NCI-H187 treated with DMSO at 0.1 percent for 48 hours (cell line): ENCODE measurements at regions not wholly inside any gene's neighbourhood (a gene's known extent, or its start where the extent isn't known, plus 50 kb on each side); places are given as distances from the start of the nearest gene placed in this dataset.

ENCODE experiments used
- DNase-seq: peaks from one replicate; lab custom pipeline; 2025; lab: John Stamatoyannopoulos, UW

DNA sequence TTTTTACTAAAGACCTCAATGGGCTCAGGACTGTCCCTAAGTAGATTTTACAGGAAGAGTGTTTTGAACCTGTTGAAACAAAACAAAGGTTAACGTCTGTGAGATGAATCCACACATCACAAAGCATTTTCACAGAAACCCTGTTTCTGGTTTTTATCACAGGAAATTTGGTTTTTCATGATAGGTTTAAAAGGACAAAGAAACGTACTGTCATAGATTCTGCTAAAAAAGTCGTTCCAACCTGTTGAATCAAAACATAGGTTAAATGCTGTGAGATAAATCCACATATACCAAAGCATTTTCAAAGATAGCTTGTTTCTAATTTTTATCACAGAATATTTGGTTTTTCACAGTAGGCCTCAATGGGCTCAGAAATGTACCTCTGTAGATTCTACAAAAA, 1531.0 kb downstream of the UQCRFS1 start:
- no peak for DNase-seq

DNA sequence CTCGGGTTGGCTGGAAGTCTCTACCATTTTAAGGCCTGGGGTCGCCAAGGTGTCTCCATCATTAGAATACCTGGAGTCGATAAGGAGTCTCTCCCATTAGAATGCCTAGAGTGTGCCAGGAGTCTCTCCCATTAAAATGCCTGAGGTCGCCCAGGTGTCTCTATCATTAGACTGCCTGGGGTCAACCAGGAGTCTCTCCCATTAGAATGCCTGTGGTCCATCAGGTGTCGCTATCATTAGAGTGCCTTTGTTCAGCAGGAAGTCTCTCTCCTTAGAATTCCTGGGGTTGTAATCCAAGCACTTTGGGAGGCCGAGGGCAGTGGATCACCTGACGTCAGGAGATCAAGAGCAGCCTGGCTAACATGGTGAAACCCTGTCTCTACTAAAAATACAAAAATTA, 1533.0 kb downstream of the UQCRFS1 start:
- no peak for DNase-seq

DNA sequence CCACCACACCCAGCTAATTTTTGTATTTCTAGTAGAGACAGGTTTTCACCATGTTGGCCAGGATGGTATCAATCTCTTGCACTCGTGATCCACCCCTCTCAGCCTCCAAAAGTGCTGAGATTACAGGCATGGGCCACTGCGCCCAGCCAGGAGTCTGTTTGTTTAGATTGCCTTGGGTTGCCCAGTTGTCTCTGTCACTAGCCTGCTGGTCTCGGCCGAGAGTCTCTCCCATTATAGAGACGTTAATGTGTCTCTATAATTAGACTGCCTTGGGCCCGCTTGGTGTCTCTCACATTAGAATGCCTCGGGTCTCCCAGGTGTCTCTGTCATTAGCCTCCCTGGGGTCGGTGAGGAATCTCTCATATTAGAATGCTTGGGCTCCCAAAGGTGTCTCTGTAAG, 1533.6 kb downstream of the UQCRFS1 start:
- DNase-seq = no peak

DNA sequence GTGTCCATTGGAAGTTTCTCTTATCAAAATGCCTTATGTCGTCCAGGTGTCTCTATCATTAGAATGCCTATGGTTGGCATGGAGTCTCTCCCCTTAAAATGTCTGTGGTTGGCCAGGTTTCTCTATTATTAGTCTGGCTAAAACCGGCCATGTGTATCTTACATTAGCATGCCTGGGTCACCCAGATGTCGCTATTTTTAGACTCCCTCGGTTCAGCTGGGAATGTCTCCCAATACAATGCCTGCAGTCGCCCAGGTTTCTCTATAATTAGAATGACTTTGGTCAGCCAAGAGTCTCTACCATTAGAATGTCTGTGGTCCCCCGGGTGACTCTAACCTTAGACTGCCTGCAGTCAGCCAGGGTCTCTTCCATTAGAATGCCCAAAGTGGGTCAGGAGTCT, 1536.1 kb downstream of the UQCRFS1 start:
- DNase-seq = no peak

DNA sequence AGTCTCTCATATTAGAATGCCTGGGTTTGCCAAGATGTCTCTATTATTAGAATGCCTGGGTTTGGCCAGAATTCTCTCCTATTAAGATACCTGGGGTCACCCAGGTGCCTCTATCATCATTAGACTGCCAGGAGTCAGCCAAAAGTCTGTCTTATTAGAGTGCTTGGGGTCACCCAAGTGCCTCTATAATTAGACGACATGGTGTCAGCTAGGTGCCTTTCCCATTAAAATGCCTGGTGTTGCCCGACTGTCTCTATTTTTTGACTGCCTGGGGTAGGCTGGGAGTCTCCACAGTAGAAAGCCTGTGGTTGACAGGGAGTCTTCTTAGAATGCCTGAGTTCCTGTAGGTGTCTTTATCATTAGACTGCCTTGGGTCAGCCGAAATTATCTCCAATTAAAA, 1536.6 kb downstream of the UQCRFS1 start:
- DNase-seq = no peak

DNA sequence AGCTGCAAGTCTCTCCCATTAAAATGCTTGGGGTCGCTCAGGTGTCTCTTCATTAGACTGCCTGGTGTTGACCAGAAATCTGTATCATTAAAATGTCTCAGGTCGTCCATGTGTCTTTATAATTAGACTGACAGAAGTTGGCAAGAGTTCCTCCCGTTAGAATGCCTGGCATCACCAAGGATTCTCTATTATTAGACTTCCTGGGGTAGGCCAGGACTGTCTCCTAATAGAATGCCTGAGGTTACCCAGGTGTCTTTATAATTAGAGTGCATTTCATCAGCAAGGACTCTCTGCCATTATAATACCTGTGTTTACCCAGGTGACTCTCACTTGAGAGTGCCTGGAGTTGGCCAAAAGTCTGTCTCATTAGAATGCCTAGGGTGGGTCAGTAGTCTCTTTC, 1537.2 kb downstream of the UQCRFS1 start:
- DNase-seq = no peak

DNA sequence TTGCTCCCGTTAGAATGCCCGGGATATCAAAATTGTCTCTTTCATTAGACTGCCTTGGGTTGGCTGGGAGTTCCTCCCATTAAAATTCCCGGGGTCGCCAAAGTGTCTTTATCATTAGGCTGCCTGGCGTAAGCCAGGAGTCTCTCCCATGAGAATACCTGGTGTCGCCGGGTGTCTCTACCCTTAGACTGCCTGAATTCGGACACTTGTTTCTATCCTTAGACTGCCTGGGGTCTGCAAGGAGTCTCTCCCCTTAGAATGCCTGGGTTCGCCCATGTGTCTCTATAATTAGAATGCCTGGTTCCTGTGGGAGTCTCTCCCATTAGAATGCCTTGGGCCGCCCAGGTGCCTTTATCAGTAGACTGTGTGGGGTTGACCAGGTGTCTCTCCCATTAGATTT, 1538.2 kb downstream of the UQCRFS1 start:
- DNase-seq = no peak

DNA sequence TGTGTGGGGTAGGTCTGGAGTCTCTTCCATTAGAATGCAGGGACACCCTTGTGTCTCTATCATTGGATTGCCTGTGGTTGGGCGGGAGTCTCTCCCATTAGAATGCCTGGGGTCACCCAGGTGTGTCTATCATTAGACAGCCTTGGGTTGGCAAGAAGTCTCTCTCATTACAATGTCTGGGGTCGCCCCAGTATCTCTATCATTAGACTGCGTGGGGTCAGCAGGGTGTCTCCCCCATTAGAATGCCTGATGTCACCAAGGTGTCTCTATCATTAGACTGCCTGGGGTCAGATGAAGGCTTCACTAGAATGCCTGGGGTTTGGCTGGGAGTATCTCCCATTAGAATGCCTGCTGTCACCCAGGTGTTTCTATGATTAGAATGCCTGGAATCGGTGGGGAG, 1539.0 kb downstream of the UQCRFS1 start:
- no peak for DNase-seq

DNA sequence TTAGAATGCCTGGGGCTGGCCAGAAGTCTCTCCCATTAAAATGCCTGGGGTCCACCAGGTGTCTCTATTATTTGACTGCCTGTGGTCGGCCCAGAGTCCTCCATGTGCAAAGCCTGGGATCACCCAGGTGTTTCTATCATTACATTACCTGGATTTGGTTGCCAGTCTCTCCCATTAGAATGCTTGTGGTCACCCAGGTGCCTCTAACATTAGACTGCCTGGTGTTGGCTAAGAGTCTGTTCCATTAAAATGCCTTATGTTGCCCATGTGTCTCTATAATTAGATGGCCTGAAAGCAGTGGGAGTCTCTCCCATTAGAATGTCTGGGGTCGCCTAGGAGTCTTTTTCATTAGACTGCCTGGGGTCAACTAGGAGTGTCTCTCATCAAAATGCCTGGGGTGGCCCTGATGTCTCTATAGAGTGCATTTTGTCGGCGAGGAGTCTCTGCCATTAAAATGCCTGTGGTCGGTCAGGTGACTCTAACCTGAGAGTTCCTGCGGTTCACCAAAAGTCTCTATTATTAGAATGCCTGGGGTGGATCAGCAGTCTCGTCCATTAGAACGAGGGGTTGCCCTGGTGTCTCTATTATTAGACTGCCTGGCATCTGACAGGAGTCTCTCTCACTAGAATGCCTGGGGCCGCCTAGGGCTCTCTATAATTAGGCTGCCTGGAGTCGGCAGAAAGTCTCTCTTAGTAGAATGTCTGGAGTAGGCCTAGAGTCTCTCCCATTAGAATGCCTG, 1540.5 kb downstream of the UQCRFS1 start:
- no peak for DNase-seq

DNA sequence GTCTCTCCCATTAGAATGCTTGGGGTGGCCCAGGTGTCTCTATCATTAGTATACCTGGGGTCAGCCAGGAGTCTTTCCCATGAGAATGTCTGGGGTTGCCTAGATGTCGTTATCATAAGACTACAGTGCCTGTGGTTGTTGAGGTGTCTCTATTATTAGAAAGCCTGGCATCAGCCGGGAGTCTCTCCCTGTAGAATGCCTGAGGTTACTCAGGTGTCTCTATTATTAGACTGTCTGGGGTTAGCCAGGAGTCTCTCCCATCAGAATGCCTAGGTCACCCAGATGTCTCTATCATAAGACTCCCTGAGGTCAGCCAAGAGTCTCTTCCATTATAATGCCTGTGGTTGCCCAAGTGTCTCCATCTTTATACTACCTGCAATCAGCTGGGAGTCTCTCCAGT, 1541.1 kb downstream of the UQCRFS1 start:
- no peak for DNase-seq

DNA sequence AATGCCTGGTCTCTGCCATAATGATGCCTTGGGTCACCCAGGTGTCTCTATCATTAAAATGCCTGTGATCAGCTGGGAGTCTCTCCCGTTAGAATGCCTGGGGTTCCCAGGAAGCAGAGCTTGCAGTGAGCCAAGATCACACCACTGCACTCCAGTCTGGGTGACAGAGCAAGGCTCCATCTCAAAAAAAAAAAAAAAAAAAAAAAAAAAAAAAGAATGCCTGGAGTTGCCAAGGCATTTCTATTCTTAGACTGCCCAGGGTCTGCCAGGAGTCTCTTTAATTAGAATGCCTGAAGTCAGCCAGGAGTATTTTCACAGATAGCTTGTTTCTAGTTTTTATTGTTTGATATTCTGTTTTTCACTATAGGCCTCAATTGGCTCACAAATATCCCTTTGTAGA, 1552.5 kb downstream of the UQCRFS1 start:
- DNase-seq = no peak

DNA sequence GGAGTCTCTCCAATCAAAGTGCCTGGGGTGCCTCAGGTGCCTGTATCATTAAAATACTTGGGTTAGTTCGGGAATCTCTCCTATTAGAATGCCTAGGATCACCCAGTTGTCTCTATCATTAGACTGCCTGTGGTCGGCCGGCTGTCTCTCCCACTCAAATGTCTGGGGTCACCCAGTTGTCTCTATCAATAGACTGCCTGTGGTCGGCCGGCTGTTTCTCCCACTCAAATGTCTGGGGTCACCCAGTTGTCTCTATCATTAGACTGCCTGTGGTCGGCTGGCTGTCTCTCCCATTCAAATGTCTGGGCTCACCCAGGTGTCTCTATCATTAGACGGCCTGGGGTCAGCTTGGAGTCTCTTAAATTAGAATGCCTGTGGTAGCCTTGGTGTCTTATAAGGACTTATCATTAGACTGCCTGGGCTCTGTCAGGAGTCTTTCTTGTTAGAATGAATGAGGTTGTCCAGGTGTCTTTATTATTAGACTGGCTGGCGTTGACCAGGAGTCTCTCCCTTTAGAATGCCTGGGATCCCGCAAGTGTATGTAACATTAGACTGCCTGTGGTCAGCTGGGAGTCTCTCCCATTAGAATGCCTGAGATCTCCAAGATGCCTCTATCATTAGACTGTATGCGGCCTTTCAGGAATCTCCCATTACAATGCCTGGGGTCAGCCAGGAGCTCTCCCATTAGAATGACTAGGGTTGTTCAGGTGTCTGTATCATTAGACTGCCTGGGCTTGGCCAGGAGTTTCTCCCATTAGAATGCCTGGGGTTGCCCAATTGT, 1555.5 kb downstream of the UQCRFS1 start:
- DNase-seq = no peak

DNA sequence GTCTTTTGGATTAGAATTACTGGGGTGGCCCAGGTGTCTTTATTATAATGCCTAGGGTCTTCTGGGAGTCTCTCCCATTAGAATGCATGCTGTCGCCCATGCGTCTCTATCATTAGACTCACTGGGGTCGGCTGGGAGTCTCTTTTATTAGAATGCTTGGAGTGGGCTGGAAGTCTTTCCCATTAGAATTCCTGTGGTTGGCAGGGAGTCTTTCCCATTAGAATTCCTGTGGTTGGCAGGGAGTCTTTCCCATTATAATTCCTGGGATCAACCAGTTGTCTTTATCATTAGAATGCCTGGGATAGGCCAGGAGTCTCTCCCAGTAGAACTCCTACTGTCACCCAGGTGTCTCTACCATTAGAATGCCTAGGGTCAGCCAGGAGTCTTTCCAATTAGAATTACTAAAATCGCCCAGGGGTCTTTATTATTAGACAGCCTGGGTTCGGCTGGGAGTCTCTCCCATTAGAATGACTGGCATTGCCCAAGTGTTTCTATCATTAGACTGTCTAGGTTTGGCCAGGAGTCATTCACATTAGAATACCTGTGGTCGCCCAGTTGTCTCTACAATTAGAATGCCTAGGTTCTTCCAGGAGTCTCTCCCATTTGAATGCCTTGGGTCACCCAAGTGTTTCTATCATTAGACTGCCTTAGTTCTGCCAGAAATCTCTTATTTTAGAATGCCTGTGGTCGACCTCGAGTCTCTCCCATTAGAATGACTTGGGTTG, 1558.5 kb downstream of the UQCRFS1 start:
- DNase-seq = no peak

DNA sequence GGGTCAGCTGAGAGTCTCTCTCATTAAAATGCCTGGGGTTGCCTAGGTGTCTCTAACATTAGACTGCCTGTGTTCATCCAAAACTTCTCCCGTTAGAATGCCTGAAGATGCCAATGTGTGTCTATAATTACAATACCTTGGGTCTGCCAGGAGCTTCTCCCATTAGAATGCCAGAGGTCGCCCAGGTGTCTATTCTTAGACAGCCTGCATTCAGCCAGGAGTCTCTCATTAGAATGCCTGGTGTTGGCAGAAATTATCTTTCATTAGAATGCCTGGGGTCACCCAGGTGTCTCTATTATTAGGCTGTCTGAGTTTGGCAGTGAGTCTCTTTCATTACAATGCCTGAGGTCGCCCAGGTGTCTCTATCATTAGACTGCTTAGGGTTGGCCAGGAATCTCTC, 1560.2 kb downstream of the UQCRFS1 start:
- no peak for DNase-seq

DNA sequence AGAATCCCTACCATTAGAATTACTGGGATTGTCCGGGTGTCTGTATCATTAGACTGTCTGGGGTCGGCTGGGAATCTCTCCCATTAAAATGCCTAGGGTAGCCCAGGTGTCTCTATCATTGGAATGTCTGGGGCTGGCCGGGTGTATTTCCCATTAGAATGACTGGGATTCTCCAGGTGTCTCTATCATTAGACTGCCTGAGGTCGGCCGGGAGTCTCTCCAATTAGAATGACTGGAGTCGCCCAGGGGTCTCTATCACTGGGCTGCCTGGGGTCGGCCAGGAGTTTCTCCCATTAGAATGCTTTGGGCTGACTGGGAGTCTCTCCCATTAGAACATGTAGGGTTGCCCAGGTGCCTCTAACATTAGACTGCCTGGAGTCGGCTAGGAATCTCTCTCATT, 1560.7 kb downstream of the UQCRFS1 start:
- DNase-seq = no peak

DNA sequence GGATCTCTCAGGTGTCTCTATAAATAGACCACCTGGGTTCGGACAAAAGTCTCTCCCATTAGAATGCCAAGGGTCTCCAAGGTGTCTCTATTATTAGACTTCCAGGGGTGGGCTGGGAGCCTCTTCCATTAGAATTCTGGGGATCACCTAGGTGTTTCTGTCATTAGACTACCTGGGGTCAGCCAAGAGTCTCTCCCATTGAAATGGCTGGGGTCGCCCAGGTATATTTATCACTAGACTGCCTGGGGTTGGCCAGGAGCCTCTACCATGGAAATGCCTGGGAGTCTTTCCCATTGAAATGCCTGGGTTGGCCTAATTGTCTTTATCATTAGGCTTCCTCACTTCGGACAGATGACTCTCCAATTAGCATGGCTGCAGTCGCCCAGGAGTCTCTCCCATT, 1565.5 kb downstream of the UQCRFS1 start:
- no peak for DNase-seq

DNA sequence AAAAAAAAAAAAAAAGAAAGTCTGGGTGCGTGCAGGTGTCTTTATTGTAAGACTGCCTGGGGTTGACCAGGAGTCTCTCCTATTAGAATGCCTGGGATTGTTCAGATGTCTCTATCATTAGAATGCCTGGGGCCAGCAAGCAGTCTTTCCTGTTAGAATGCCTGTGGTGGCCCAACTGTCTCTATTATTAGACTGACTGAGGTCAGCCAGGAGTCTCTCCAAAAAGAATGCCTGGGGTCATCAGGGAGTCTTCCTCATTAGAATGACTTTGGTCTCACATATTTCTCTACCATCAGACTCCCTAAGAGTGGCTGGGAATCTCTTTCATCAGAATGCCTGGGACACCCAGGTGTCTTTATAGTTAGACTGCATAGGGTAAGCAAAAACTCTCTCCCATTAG, 1577.5 kb downstream of the UQCRFS1 start:
- no peak for DNase-seq

DNA sequence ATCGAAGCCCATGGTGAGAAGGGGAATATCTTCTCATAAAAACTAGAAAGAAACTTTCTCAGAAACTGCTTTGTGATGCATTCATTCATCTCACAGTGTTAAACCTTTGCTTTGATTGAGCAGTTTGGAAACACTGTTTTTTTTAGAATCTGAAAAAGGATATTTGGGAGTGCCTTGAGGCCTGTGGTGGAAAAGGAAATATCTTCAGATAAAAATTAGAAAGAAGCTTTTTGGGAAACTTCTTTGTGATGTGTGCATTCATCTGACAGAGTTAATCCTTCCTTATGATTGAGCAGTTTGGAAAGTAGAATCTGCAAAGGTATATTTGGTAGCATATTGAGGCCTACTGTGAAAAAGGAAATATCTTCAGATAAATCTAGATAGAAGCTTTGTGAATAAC, 1594.9 kb downstream of the UQCRFS1 start:
- DNase-seq = no peak

DNA sequence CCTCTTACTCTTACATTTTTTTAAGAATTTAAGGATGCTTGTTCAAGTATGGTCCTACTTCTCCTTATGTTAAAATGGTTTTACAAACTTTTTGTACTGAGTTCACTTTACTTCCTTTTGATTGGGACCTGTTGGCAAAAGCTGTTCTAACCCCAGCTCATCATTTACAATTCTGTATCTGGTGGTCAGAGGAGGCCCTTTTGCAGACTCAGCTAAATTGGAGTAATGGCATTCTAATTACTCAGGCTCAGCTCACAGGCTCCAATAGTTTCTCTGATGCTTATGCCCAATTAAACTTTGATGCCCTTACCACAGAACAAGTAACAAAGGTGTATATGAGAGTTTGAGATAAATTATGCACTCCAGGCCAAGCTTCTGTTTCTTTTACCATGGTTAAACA, 1632.0 kb downstream of the UQCRFS1 start:
- no peak for DNase-seq
